ENCODE measurements at regions not wholly inside any gene's neighbourhood (a gene's known extent, or its start where the extent isn't known, plus 50 kb on each side); places are given as distances from the start of the nearest gene placed in this dataset.

DNA sequence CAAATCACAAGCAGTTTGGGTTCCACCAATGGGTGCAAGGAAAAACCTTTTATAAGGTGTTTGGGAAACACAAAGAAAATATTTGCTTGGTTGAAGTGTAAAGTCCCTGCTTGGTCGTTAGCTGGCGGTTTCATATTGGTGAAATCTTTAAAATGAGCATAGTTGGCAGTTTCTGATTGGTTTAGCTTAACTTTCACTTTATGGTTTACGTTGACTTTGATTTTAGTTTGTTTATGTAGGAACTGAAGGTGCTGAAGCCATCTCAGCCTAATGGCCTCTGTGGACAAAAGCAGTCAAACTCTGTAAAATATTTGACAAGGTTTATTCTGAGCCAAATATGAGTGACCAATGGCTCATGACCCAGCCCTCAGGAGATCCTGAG, 76.6 kb upstream of the PPM1J start (continued):
- no peak for TF ChIP-seq SP7 (tag by site-specific recombination; IDR thresholded peaks at IDR 0.05)
- no peak for TF ChIP-seq ZSCAN23 (tag by site-specific recombination; IDR thresholded peaks at IDR 0.05)
- TF ChIP-seq ZNF214 (tag by site-specific recombination; IDR thresholded peaks at IDR 0.05; ENCODE audit: borderline replicate concordance) = no peak
- TF ChIP-seq, protein P1, sequence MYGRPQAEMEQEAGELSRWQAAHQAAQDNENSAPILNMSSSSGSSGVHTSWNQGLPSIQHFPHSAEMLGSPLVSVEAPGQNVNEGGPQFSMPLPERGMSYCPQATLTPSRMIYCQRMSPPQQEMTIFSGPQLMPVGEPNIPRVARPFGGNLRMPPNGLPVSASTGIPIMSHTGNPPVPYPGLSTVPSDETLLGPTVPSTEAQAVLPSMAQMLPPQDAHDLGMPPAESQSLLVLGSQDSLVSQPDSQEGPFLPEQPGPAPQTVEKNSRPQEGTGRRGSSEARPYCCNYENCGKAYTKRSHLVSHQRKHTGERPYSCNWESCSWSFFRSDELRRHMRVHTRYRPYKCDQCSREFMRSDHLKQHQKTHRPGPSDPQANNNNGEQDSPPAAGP (tag by site-specific recombination; IDR thresholded peaks at IDR 0.05) = no peak
- no peak for TF ChIP-seq ZEB2 (tag by site-specific recombination; IDR thresholded peaks at IDR 0.05)
- no peak for TF ChIP-seq SALL2 (tag by site-specific recombination; IDR thresholded peaks at IDR 0.05; ENCODE audit: borderline replicate concordance)
- no peak for TF ChIP-seq ZNF623 (tag by site-specific recombination; IDR thresholded peaks at IDR 0.05)

GRCh38 chr1:112790920-112791722, 76.0 kb upstream of the PPM1J start:
- Histone ChIP-seq H3K4me3 (ENCODE audit: low read depth, low read length) (no peak overlapping the region), H3K4me1 (ENCODE audit: control insufficient read depth, insufficient read depth, low read length) (no peaks in the 10 kb centered on the region), H3K36me3 (ENCODE audit: control insufficient read depth in 2 of 2, insufficient read depth in 1 of 2, low read length in 2 of 2) (no peaks in the 10 kb centered on the region), H3K27ac (ENCODE audit: extremely low read depth, low read depth, low read length) (no peak overlapping the region), H3K9me3 (ENCODE audit: control insufficient read depth, insufficient read depth, low read depth, low read length) (no peaks in the 10 kb centered on the region)
- ChIA-PET CTCF (interaction anchor here (0.5 to 1.7 kb wide), 3 partner anchors 18 to 286 kb away, joined by 4 to 7 read pairs (median 4); no protein-coding TSS in a partner anchor), POLR2A (no interaction called here)
- TF ChIP-seq KLF10 (tag by site-specific recombination; IDR thresholded peaks at IDR 0.05) (no peak), SP3 (tag by site-specific recombination; IDR thresholded peaks at IDR 0.05) (no peak)
- TF ChIP-seq, protein P2, sequence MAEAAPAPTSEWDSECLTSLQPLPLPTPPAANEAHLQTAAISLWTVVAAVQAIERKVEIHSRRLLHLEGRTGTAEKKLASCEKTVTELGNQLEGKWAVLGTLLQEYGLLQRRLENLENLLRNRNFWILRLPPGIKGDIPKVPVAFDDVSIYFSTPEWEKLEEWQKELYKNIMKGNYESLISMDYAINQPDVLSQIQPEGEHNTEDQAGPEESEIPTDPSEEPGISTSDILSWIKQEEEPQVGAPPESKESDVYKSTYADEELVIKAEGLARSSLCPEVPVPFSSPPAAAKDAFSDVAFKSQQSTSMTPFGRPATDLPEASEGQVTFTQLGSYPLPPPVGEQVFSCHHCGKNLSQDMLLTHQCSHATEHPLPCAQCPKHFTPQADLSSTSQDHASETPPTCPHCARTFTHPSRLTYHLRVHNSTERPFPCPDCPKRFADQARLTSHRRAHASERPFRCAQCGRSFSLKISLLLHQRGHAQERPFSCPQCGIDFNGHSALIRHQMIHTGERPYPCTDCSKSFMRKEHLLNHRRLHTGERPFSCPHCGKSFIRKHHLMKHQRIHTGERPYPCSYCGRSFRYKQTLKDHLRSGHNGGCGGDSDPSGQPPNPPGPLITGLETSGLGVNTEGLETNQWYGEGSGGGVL (tag by site-specific recombination; IDR thresholded peaks at IDR 0.05) = no peak

DNA sequence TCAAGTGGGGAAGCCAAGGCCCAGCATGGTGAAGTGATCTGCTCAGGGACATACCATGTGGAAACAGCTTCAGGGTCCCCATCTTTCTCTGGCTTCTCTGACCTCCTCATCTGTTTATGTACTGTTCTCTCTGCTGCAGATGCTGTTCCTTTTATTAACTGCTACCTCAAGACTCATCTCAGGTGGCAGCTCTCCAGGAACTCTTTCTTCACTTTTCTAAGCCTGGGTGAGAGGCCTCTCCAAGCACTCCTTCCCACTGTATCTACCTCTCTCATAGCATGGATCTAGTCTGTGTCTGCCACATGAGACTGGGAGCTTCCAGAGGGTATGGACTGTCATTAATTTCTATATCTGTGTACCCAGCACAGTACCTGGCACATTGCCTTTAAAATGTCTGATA, 73.4 kb upstream of the PPM1J start:
- CTCF ChIA-PET = interaction anchor here (0.6 to 1.3 kb wide), 6 partner anchors 10 to 72 kb away, joined by 3 to 7 read pairs (median 3); no protein-coding TSS in a partner anchor

More for the DNA sequence above, 73.4 kb upstream of the PPM1J start:
- no peak overlapping the region for H3K4me3 ChIP-seq (ENCODE audit: low read depth, low read length)
- POLR2A ChIA-PET = no interaction called here
- no peaks in the 10 kb centered on the region for H3K36me3 ChIP-seq (ENCODE audit: control insufficient read depth in 2 of 2, insufficient read depth in 1 of 2, low read length in 2 of 2)
- TF ChIP-seq PRDM10 (tag by site-specific recombination; IDR thresholded peaks at IDR 0.05) = 0 out of 2 replicates have a peak, but pooled peaks have one; percentile 23
- no peak for TF ChIP-seq ZFP41 (tag by site-specific recombination; IDR thresholded peaks at IDR 0.05; ENCODE audit: borderline replicate concordance)
- H3K4me1 ChIP-seq (ENCODE audit: control insufficient read depth, insufficient read depth, low read length) = no peaks in the 10 kb centered on the region
- no peak overlapping the region for H3K27ac ChIP-seq (ENCODE audit: extremely low read depth, low read depth, low read length)
- H3K9me3 ChIP-seq (ENCODE audit: control insufficient read depth, insufficient read depth, low read depth, low read length) = no peaks in the 10 kb centered on the region

Data from HEK293 (cell line).